ENCODE measurements at regions not wholly inside any gene's neighbourhood (a gene's known extent, or its start where the extent isn't known, plus 50 kb on each side); places are given as distances from the start of the nearest gene placed in this dataset.

DNA sequence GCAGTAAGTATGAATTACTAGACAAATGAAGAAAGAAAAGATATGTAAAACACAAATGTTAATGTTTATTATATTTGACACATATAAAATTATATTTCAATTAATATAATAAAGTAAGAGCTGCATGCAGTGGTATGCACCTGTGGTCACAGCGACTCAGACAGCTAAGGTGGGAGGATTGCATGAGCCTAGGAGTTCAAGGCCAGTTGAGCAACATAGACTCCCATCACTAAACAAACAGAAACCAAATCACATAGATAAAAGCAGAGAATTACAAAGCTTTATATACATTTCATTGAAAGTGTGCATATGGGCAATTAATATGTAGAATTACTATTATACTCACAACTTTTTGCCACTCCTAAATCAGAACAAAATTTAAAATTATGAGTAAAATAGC, 70.0 kb upstream of the HTATIP2 start:
- TF ChIP-seq, protein P1, sequence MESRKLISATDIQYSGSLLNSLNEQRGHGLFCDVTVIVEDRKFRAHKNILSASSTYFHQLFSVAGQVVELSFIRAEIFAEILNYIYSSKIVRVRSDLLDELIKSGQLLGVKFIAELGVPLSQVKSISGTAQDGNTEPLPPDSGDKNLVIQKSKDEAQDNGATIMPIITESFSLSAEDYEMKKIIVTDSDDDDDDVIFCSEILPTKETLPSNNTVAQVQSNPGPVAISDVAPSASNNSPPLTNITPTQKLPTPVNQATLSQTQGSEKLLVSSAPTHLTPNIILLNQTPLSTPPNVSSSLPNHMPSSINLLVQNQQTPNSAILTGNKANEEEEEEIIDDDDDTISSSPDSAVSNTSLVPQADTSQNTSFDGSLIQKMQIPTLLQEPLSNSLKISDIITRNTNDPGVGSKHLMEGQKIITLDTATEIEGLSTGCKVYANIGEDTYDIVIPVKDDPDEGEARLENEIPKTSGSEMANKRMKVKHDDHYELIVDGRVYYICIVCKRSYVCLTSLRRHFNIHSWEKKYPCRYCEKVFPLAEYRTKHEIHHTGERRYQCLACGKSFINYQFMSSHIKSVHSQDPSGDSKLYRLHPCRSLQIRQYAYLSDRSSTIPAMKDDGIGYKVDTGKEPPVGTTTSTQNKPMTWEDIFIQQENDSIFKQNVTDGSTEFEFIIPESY (IDR thresholded peaks at IDR 0.05): no peak
- no peak for TF ChIP-seq ATF3 (IDR thresholded peaks at IDR 0.05)
- no peak for TF ChIP-seq FOXA1 (IDR thresholded peaks at IDR 0.05)
- no peak for TF ChIP-seq CTCF (IDR thresholded peaks at IDR 0.05; ENCODE audit: low read depth, low read length, missing input control)
- TF ChIP-seq HNF4A (conservative IDR thresholded peaks at IDR 0.05): no peak
- no peak for TF ChIP-seq SP1 (IDR thresholded peaks at IDR 0.05)
- TF ChIP-seq JUND (IDR thresholded peaks at IDR 0.05): no peak
- TF ChIP-seq GABPA (IDR thresholded peaks at IDR 0.05 in 1 of 2, conservative IDR thresholded peaks at IDR 0.05 in 1 of 2): no peak
- no peak for TF ChIP-seq RAD21 (IDR thresholded peaks at IDR 0.05)
- TF ChIP-seq REST (IDR thresholded peaks at IDR 0.05): no peak
- no peak for TF ChIP-seq YY1 (IDR thresholded peaks at IDR 0.05)

Data from liver (tissue), 3 donors.